HepG2 (cell line): ENCODE measurements at regions not wholly inside any gene's neighbourhood (a gene's known extent, or its start where the extent isn't known, plus 50 kb on each side); places are given as distances from the start of the nearest gene placed in this dataset.

ENCODE experiments used
- BHLHE40 ChIP-seq: IDR thresholded peaks from 2 replicates; pipeline ENCODE4 v1.6.1; 2011; ENCODE audit warnings: low read length, improper control_type of control experiment
- CREBL2 ChIP-seq: sonication (generic); formaldehyde crosslinking; IDR thresholded peaks from 2 replicates; pipeline ENCODE4 v1.8.1; 2023; ENCODE audit warnings: missing genetic modification reagents, mild to moderate bottlenecking, borderline replicate concordance
- ETS1 ChIP-seq: sonication (generic); formaldehyde crosslinking; IDR thresholded peaks from 2 replicates; pipeline ENCODE4 v1.4.0; 2020; ENCODE audit warnings: missing genetic modification reagents
- GABPB1 ChIP-seq: IDR thresholded peaks from 2 replicates; pipeline ENCODE4 v1.6.1; 2016; ENCODE audit warnings: mild to moderate bottlenecking, missing genetic modification reagents, moderate library complexity, missing compliant biosample characterization
- ISL2 ChIP-seq: sonication (generic); formaldehyde crosslinking; IDR thresholded peaks from 2 replicates; pipeline ENCODE4 v1.5.0; 2020; ENCODE audit warnings: missing genetic modification reagents
- MEF2D ChIP-seq: sonication (generic); formaldehyde crosslinking; IDR thresholded peaks from 2 replicates; pipeline ENCODE4 v1.5.1; 2020; ENCODE audit warnings: mild to moderate bottlenecking, missing genetic modification reagents
- NCOR1 ChIP-seq: fragments of 200-600 bp; sonication (generic); IDR thresholded peaks from 2 replicates; pipeline ENCODE4 v1.7.0; 2017; ENCODE audit warnings: antibody characterized with exemption, low read length, borderline replicate concordance
- POLR2AphosphoS2 ChIP-seq: IDR thresholded peaks from 2 replicates; pipeline ENCODE4 v1.6.1; 2011; ENCODE audit warnings: low read depth, low read length, improper control_type of control experiment
- PRDM4 ChIP-seq: sonication (generic); formaldehyde crosslinking; IDR thresholded peaks from 2 replicates; pipeline ENCODE4 v1.9.0; 2021; ENCODE audit warnings: missing genetic modification reagents, borderline replicate concordance
- RBM22 ChIP-seq: fragments of 200-400 bp; formaldehyde crosslinking; optimal IDR thresholded peaks from 2 replicates; pipeline ENCODE3; 2017; ENCODE audit warnings: mild to moderate bottlenecking, low read length, moderate library complexity
- RFXAP ChIP-seq: sonication (generic); formaldehyde crosslinking; IDR thresholded peaks from 2 replicates; pipeline ENCODE4 v1.4.0; 2020; ENCODE audit warnings: missing genetic modification reagents, borderline replicate concordance
- SMAD9 ChIP-seq: sonication (generic); formaldehyde crosslinking; IDR thresholded peaks from 2 replicates; pipeline ENCODE4 v1.5.1; 2020; ENCODE audit warnings: mild to moderate bottlenecking, missing genetic modification reagents
- SYNCRIP ChIP-seq: fragments of 200-400 bp; formaldehyde crosslinking; IDR thresholded peaks from 2 replicates; pipeline ENCODE4 v1.6.1; 2018; ENCODE audit warnings: mild to moderate bottlenecking, low read depth, low read length; ENCODE audit not compliant: insufficient read depth
- ZBTB14 ChIP-seq: sonication (generic); formaldehyde crosslinking; IDR thresholded peaks from 2 replicates; pipeline ENCODE4 v1.4.0; 2020; ENCODE audit warnings: missing genetic modification reagents
- ZEB1 ChIP-seq: IDR thresholded peaks from 2 replicates; pipeline ENCODE4 v1.6.1; 2012; ENCODE audit warnings: mild to moderate bottlenecking, low read depth, inconsistent platforms; ENCODE audit not compliant: insufficient replicate concordance
- ZNF10 ChIP-seq: sonication (generic); formaldehyde crosslinking; IDR thresholded peaks from 2 replicates; pipeline ENCODE4 v1.4.0; 2020; ENCODE audit warnings: mild to moderate bottlenecking, low read depth, missing genetic modification reagents, borderline replicate concordance
- ZNF225 ChIP-seq: sonication (generic); formaldehyde crosslinking; IDR thresholded peaks from 2 replicates; pipeline ENCODE4 v1.4.0; 2020; ENCODE audit warnings: mild to moderate bottlenecking, missing genetic modification reagents
- ZNF30 ChIP-seq: sonication (generic); formaldehyde crosslinking; IDR thresholded peaks from 2 replicates; pipeline ENCODE4 v1.5.0; 2020; ENCODE audit warnings: mild to moderate bottlenecking, missing genetic modification reagents
- ZNF460 ChIP-seq: sonication (generic); formaldehyde crosslinking; IDR thresholded peaks from 2 replicates; pipeline ENCODE4 v1.5.1; 2020; ENCODE audit warnings: missing genetic modification reagents, mild to moderate bottlenecking, borderline replicate concordance
- ZNF547 ChIP-seq: sonication (generic); formaldehyde crosslinking; IDR thresholded peaks from 2 replicates; pipeline ENCODE4 v1.5.1; 2020; ENCODE audit warnings: mild to moderate bottlenecking, missing genetic modification reagents
- ZNF614 ChIP-seq: IDR thresholded peaks from 2 replicates; pipeline ENCODE4 v1.6.1; 2018; ENCODE audit warnings: missing biosample characterization, missing genetic modification reagents, inconsistent platforms, borderline replicate concordance
- ZNF720 ChIP-seq: sonication (generic); formaldehyde crosslinking; IDR thresholded peaks from 2 replicates; pipeline ENCODE4 v1.4.0; 2020; ENCODE audit warnings: missing genetic modification reagents
- ZNF776 ChIP-seq: sonication (generic); formaldehyde crosslinking; IDR thresholded peaks from 2 replicates; pipeline ENCODE4 v1.4.0; 2020; ENCODE audit warnings: mild to moderate bottlenecking, missing genetic modification reagents
- ZNF790 ChIP-seq: sonication (generic); formaldehyde crosslinking; IDR thresholded peaks from 2 replicates; pipeline ENCODE4 v1.8.0; 2022; ENCODE audit warnings: missing genetic modification reagents, mild to moderate bottlenecking, borderline replicate concordance
- ZNF800 ChIP-seq: sonication (generic); formaldehyde crosslinking; IDR thresholded peaks from 2 replicates; pipeline ENCODE4 v1.4.0; 2020; ENCODE audit warnings: missing genetic modification reagents

DNA sequence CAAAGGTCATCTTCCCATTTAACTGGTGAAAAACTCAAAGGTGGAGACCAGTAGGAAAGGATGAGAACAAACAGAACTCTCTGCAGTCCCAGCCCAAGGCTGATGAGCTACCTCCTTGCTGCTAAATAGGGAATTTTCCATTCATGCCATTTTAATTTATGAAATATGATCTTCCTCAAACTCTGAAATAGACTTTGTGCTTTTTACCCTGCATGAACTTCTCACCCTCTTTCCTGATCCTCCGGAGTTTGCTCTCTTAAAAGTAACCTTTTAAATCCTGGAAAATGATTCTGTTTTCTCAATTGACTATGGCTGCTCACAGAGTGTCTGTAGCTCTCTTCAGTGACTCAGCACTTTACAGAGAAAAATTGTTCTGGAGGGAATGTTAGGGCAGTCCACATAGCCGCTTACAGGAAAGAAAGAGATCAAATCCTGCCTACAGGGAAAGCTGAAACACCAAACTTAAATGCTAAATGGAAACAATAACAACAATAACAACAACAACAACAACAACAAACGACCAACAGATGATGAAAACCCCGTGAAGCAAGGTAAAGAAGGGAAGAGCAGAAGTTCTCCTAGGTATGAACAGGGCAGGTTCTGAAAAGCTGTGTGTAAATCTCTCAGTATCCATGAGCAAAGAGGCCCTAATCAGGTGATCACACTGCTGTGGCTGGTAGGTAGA is 79.8 kb upstream of the SESTD1 start (continued):
- TF ChIP-seq PRDM4 (no peak; the same call in 1 of the 2 replicates), CREBL2 (no peak), ZNF225 (CRISPR knock-in tag) (no peak), ZNF776 (CRISPR knock-in tag) (no peak), ETS1 (CRISPR knock-in tag) (no peak), ZNF547 (CRISPR knock-in tag) (no peak), ZNF10 (CRISPR knock-in tag) (no peak), POLR2AphosphoS2 (no peak), SMAD9 (CRISPR knock-in tag) (no peak), RFXAP (CRISPR knock-in tag) (no peak), ZNF30 (CRISPR knock-in tag) (no peak), RBM22 (no peak), NCOR1 (peak; percentile 90), ZNF614 (CRISPR knock-in tag) (peak; percentile 54; the same call in 1 of the 2 replicates), ZEB1 (no peak), ZNF460 (CRISPR knock-in tag) (no peak), ZBTB14 (CRISPR knock-in tag) (no peak), MEF2D (CRISPR knock-in tag) (no peak; the same call in 1 of the 2 replicates), BHLHE40 (no peak), ZNF720 (CRISPR knock-in tag) (no peak), GABPB1 (no peak), ZNF790 (CRISPR knock-in tag) (no peak), ZNF800 (CRISPR knock-in tag) (peak; percentile 75), SYNCRIP (no peak), ISL2 (CRISPR knock-in tag) (peak; percentile 57; the same call in 1 of the 2 replicates)
